Fibroblast of skin of scalp (primary cell): ENCODE measurements at regions not wholly inside any gene's neighbourhood (a gene's known extent, or its start where the extent isn't known, plus 50 kb on each side); places are given as distances from the start of the nearest gene placed in this dataset.
A peak's percentile ranks its signal among the peaks of the same experiment; 100 is the strongest.

Experiments
- DNase-seq: peaks from one replicate; pipeline ENCODE4 v3.0.0-alpha.2; 2013

DNA sequence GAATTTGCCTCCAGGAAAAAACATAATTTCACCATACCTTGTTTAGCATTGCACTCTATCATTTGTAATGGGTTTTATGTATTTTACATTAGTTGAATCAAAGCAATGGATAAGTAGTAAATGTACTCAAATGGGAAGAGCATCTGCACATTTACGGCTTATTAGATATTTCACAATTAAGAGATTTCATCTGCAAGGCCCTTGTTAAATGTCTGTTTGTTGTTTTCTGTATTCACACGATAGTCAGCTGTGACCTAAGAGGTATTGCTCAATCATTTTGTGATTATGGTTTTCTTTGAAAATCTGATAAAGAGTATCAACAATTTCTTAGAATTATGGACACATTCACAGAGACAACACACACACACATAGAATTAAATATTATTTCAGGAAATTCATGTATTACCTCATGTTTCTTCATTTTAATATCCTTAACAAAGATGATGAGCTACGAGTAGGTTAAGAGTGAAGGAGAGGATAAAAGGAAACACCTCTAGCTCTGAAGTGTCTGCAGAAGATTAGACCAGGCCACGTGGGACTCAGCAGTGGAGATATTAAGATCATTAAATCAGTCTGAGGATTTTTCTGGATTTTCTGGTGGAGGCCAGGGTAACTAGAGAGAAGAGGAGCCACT, 121.9 kb upstream of the POU1F1 start:
- DNase-seq, result no peak

DNA sequence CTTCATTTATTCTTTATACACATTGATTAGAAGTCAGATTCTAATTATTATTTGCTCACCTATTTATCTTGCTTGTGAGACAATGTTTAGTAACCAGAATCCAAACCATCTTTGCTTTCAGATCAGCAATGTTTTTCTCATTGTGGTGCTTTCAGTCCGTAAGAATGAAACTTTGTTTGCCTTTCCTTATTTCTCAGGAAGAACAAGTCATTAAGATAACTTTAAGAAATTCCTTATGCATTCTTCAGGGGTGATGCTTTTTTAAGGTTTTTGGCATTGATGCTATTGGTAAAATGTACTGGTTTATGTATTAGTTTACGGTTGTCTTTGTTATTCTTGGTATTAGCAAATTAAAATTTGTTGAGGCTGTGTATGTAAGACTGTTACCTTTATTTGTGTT, 120.8 kb upstream of the POU1F1 start:
- peak; percentile 59 for DNase-seq

DNA sequence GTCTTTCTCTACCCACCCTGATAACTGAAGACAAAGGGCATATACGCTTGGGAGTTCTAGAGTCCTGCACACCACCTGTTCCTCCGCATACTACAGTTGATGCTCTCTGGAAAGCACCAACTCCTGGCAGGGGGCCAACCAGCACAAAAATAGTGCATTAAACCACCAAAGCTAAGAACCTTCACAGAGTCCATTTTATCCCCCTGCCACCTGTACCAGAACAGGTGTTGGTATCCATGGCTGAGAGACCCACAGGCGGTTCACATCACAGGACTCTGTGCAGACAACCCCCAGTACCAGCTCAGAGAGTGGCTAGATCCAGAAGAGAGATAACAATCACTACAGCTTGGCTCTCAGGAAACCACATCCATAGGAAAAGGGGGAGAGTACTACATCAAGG, 114.4 kb upstream of the POU1F1 start:
- DNase-seq, result no peak

GRCh38 chr3:87390353-87390752, 114.0 kb upstream of the POU1F1 start:
- DNase-seq, result no peak

DNA sequence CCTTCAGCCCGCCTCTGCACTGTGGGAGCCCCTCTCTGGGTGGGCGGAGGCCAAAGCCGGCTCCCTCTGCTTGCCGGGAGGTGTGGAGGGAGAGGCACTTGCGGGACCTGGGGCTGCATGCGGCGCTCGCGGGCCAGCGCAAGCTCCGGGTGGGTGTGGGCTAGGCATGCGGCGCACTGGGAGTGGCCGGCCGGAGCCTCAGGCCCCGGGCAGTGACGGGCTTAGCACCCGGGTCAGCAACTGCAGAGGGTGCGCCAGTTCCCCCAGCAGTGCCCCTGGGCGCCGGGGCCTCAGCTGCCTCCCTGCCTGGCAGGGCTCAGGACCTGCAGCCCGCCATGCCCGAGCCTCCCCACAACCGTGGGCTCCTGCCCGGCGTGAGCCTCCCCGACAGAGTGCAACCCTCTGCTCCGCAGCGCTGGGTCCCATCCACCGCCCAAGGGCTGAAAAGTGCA, 98.9 kb upstream of the POU1F1 start:
- DNase-seq, result no peak

- DNase-seq, result no peak
Measured at GRCh38 chr3:87370007-87370406, 93.6 kb upstream of the POU1F1 start.

DNA sequence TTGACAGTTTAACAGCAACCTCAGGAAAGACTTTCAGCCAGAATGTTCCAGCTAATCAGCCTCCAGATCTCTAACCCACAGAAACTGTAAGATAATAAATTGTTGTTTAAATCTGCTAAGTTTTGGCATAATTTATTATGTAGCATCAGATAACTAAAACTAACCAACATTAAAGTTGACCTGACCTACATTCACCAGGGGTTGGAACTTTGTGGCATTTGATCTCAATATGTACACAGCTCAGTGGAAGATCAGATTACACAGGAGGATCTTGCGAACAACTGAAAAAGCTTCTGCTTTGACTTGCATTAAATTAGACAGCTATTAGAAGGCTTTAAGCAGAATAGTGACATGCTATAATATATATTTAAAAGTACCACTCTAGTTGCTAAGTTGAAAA, 91.4 kb upstream of the POU1F1 start:
- no peak for DNase-seq

DNA sequence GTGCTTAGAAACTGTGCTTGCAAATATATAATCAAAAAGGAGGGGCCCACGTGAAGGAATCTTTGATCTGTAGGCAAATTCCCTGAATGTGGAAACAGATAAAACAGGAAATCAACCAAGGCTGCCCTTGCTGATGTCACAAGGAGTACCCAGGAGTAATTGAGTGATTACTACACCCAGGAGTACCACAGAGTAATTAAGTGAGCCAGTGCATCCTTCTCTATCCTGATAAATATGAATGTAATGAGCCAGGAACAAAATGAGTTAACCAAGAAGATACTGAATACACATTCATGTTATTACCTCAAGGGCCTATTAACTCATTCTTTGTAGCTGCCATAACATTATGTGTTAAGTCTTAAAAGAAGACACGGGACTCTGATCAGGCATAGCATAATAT, 87.3 kb upstream of the POU1F1 start:
- no peak for DNase-seq

GRCh38 chr3:87361956-87362355, 85.6 kb upstream of the POU1F1 start:
- DNase-seq, result no peak

- DNase-seq, result no peak
Measured at GRCh38 chr3:87361271-87361670, 84.9 kb upstream of the POU1F1 start.

DNA sequence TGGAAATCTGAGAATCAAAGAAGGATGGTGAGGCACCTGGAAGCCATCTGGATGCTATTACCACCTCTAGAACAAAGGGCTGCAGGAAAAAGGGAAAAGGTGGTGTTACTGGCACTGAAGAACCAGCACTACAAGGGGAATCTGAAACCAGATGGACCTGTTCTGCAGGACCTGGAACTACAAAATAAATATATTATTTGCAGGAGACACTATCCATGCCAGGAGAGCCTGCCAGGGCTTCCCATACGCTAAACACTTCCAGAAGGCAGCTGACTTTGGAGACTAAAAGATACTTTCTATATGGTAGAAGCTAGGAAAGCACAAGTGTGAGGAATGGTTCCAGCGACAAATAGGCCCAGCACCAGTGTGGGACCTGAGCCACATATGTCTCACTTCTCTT, 83.4 kb upstream of the POU1F1 start:
- DNase-seq, result no peak

GRCh38 chr3:87359025-87359424, 82.6 kb upstream of the POU1F1 start:
- no peak for DNase-seq

GRCh38 chr3:87358066-87358465, 81.7 kb upstream of the POU1F1 start:
- peak; percentile 36 for DNase-seq

- no peak for DNase-seq
Measured at GRCh38 chr3:87354398-87354797, 78.0 kb upstream of the POU1F1 start.

GRCh38 chr3:87351937-87352336, 75.6 kb upstream of the POU1F1 start:
- no peak for DNase-seq

GRCh38 chr3:87350367-87351199, 74.2 kb upstream of the POU1F1 start:
- DNase-seq, result peak; percentile 63

GRCh38 chr3:87349833-87350232, 73.4 kb upstream of the POU1F1 start:
- DNase-seq, result no peak

DNA sequence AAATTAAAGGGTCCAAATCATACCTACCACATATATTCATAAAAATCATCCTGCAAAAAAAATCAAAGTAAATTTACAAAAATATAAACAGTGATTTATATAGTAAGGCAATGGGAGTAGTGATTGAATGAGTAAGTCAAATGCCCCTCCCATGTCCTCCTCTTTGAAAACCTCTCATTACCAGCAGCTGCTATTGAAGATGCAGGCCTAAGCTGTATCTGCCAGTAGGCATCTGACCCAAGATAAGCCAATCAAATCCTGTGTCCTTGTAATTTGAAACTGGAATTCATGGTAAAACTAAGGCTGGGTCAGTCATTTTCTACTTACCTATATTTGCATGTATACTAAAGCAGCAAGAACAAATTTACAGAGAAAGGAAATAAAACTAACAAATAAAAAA, 60.4 kb upstream of the POU1F1 start:
- no peak for DNase-seq

DNA sequence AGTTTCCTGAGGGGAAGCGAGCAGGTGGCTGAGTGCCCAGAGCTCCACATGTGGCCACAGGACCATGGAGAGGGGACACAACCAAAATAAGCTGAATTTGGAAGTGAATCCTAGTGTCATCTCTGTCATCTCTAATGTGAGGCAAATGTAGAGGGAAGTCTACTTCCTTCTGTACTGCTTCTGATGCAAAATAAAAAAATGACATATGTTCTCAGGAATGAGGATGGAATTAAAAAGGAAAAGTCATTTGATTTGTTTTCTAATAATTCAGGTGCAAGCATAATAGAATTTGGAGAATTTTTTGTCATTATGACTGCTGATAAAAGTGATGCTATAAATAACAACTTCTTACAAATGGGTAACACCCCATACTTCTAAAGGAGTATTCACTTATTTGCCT, 59.5 kb upstream of the POU1F1 start:
- DNase-seq, result no peak

- DNase-seq, result peak; percentile 84
Measured at GRCh38 chr3:87333393-87333892, 57.1 kb upstream of the POU1F1 start.

DNA sequence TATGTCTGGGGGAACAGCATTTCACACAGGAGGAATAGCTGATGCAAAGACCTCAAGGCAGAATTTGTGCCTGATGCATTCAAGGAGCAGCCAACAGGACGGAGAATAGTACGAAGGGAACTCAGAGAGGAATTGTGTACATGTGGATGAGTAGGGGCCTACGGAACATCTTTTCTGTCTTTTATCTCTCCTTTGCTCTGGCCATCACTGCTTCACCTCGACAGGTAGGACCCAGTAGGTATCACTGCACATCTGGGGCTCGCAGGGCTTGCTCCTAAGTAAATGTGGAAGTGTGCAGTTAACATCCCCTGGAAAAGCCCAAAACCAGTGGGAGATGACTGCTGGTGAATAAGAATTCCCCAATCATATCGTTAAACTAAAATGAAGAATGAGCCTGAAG, 56.4 kb upstream of the POU1F1 start:
- DNase-seq, result no peak

GRCh38 chr3:87329065-87329464, 52.7 kb upstream of the POU1F1 start:
- no peak for DNase-seq
